ENCODE measurements at regions not wholly inside any gene's neighbourhood (a gene's known extent, or its start where the extent isn't known, plus 50 kb on each side); places are given as distances from the start of the nearest gene placed in this dataset.

DNA sequence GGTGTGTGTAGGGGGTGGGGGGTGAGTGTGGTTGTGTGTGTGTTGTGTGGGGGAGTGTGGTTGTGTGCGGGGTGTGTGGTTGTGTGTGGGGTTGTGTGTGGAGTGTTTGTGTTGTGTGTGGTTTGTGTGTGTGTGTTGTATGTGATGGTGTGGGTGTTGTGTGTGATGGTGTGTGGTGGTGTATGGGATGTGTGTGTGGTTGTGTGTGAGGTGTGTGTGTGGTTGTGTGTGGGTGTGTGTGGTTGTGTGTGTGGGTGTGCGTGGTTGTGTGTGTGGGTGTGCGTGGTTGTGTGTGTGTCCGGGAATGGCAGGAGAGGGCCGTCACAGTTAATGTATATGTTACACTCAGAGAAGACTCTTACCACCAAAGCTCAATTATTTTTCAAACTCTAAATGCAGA is 79.8 kb downstream of the TBXT start:
- Histone ChIP-seq H3K4me2 (ENCODE audit: low read depth, low read length, poor library complexity, severe bottlenecking) (no peak overlapping the region), H4K20me1 (ENCODE audit: insufficient read depth, low read length, poor library complexity, severe bottlenecking) (no peaks in the 10 kb centered on the region), H3K9me2 (replicated peaks; ENCODE audit: low read depth, low read length) (no peaks in the 10 kb centered on the region), H2AFZ (ENCODE audit: low read length) (no peak overlapping the region), H3K9ac (ENCODE audit: low read depth, low read length, poor library complexity, severe bottlenecking) (no peak overlapping the region), H3K4me3 (ENCODE audit: low read length, poor library complexity, severe bottlenecking) (no peak overlapping the region), H3K36me3 (ENCODE audit: insufficient read depth, low read length) (no peaks in the 10 kb centered on the region), H3K9me3 (ENCODE audit: insufficient read depth, low read depth, low read length) (no peaks in the 10 kb centered on the region), H3K4me1 (ENCODE audit: insufficient read depth, low read length, poor library complexity, severe bottlenecking) (no peaks in the 10 kb centered on the region), H3F3A (ENCODE audit: low read depth) (no peaks in the 10 kb centered on the region), H3K27me3 (ENCODE audit: insufficient read depth, low read length, poor library complexity, severe bottlenecking) (no peaks in the 10 kb centered on the region), H3K79me2 (ENCODE audit: insufficient read depth, low read length) (no peaks in the 10 kb centered on the region)
- TF ChIP-seq, protein P1, sequence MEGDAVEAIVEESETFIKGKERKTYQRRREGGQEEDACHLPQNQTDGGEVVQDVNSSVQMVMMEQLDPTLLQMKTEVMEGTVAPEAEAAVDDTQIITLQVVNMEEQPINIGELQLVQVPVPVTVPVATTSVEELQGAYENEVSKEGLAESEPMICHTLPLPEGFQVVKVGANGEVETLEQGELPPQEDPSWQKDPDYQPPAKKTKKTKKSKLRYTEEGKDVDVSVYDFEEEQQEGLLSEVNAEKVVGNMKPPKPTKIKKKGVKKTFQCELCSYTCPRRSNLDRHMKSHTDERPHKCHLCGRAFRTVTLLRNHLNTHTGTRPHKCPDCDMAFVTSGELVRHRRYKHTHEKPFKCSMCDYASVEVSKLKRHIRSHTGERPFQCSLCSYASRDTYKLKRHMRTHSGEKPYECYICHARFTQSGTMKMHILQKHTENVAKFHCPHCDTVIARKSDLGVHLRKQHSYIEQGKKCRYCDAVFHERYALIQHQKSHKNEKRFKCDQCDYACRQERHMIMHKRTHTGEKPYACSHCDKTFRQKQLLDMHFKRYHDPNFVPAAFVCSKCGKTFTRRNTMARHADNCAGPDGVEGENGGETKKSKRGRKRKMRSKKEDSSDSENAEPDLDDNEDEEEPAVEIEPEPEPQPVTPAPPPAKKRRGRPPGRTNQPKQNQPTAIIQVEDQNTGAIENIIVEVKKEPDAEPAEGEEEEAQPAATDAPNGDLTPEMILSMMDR (conservative IDR thresholded peaks at IDR 0.05; ENCODE audit: low read length), result no peak
- no peak for TF ChIP-seq EZH2phosphoT487 (IDR thresholded peaks at IDR 0.05; ENCODE audit: borderline replicate concordance)

DNA sequence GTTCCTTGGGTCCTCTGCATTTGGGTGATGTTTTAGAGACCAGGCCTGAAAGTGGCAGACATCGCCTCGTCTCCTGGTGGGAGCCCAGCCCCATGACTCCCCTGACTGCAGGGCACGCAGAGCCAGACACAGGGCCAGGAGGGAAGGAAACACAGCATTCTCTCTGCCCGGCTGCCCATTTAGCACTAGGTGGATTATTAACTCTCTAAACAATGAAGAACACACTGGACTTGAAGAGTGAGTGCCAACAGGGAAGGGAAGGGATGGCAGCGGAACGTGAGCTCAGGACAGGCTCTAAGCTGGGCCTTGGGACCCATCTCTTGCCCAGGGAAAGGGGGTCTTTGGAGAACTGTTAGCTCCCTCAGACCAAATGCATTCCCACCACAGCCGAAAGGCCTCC is 80.4 kb downstream of the TBXT start:
- no peaks in the 10 kb centered on the region for H3K27me3 ChIP-seq (ENCODE audit: insufficient read depth, low read length, poor library complexity, severe bottlenecking)
- no peak overlapping the region for H3K4me3 ChIP-seq (ENCODE audit: low read length, poor library complexity, severe bottlenecking)
- H3K4me1 ChIP-seq (ENCODE audit: insufficient read depth, low read length, poor library complexity, severe bottlenecking), result no peaks in the 10 kb centered on the region
- no peaks in the 10 kb centered on the region for H3K9me2 ChIP-seq (replicated peaks; ENCODE audit: low read depth, low read length)
- TF ChIP-seq, protein P1 (conservative IDR thresholded peaks at IDR 0.05; ENCODE audit: low read length), result no peak
- TF ChIP-seq EZH2phosphoT487 (IDR thresholded peaks at IDR 0.05; ENCODE audit: borderline replicate concordance), result no peak
- H3K36me3 ChIP-seq (ENCODE audit: insufficient read depth, low read length), result no peaks in the 10 kb centered on the region
- no peak overlapping the region for H3K4me2 ChIP-seq (ENCODE audit: low read depth, low read length, poor library complexity, severe bottlenecking)
- H3K9me3 ChIP-seq (ENCODE audit: insufficient read depth, low read depth, low read length), result no peaks in the 10 kb centered on the region
- H3K9ac ChIP-seq (ENCODE audit: low read depth, low read length, poor library complexity, severe bottlenecking), result no peak overlapping the region
- no peaks in the 10 kb centered on the region for H3K79me2 ChIP-seq (ENCODE audit: insufficient read depth, low read length)
- no peaks in the 10 kb centered on the region for H3F3A ChIP-seq (ENCODE audit: low read depth)
- no peaks in the 10 kb centered on the region for H4K20me1 ChIP-seq (ENCODE audit: insufficient read depth, low read length, poor library complexity, severe bottlenecking)
- H2AFZ ChIP-seq (ENCODE audit: low read length), result no peak overlapping the region

DNA sequence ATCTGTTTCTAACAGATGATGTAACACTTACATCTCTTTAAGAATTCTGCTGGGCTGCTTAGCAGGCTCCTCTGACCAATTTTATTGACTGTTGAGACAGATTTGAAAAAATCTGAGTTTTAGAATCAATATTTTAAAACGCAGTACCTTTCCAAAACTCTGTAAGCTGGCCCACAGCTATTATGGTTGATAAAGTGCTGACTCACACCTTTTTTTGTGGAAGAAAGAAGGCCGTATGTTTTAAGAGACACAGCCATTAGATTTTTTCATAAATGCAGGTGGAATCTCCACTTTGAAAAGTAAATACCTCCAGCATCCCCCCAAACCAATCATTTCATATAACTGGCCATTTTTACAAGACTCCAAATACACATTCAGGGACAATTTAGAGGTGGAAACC is 82.2 kb downstream of the TBXT start:
- no peaks in the 10 kb centered on the region for H4K20me1 ChIP-seq (ENCODE audit: insufficient read depth, low read length, poor library complexity, severe bottlenecking)
- no peak overlapping the region for H2AFZ ChIP-seq (ENCODE audit: low read length)
- no peaks in the 10 kb centered on the region for H3K36me3 ChIP-seq (ENCODE audit: insufficient read depth, low read length)
- H3K4me1 ChIP-seq (ENCODE audit: insufficient read depth, low read length, poor library complexity, severe bottlenecking), result no peaks in the 10 kb centered on the region
- H3K4me3 ChIP-seq (ENCODE audit: low read length, poor library complexity, severe bottlenecking), result no peak overlapping the region
- H3K4me2 ChIP-seq (ENCODE audit: low read depth, low read length, poor library complexity, severe bottlenecking), result no peak overlapping the region
- no peaks in the 10 kb centered on the region for H3K9me2 ChIP-seq (replicated peaks; ENCODE audit: low read depth, low read length)
- no peaks in the 10 kb centered on the region for H3K27me3 ChIP-seq (ENCODE audit: insufficient read depth, low read length, poor library complexity, severe bottlenecking)
- no peaks in the 10 kb centered on the region for H3F3A ChIP-seq (ENCODE audit: low read depth)
- H3K9ac ChIP-seq (ENCODE audit: low read depth, low read length, poor library complexity, severe bottlenecking), result no peak overlapping the region
- TF ChIP-seq, protein P1 (conservative IDR thresholded peaks at IDR 0.05; ENCODE audit: low read length), result no peak
- no peak for TF ChIP-seq EZH2phosphoT487 (IDR thresholded peaks at IDR 0.05; ENCODE audit: borderline replicate concordance)
- H3K9me3 ChIP-seq (ENCODE audit: insufficient read depth, low read depth, low read length), result no peaks in the 10 kb centered on the region
- H3K79me2 ChIP-seq (ENCODE audit: insufficient read depth, low read length), result no peaks in the 10 kb centered on the region
